ENCODE measurements at regions not wholly inside any gene's neighbourhood (a gene's known extent, or its start where the extent isn't known, plus 50 kb on each side); places are given as distances from the start of the nearest gene placed in this dataset.
A peak's percentile ranks its signal among the peaks of the same experiment; 100 is the strongest.

DNA sequence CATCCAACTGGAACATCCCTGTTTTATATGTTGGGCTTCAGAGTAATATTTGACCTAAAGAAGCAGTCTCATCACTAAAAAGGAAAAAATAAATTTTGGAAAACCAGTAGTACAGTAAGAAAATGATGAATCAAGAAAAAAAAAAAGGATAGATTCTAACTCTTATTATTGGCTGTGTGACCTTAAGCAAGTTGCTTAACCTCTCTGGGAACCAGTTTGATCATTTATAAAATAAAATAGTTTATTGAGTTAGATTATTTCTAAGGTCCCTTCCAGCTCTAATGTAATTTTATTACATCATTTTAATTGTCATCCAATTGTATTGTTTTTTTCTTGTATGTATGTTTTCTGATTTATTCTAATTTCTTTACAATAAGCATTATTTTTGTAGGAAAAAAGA is 127.0 kb downstream of the PRELID2 start:
- H3K4me1 Mint-ChIP-seq = no peaks in the 10 kb centered on the region
- no peak overlapping the region for H3K27ac Mint-ChIP-seq (ENCODE audit: unreplicated experiment)
- H3K27me3 Mint-ChIP-seq (ENCODE audit: low read depth) = no peaks in the 10 kb centered on the region
- no peaks in the 10 kb centered on the region for H3K9me3 Mint-ChIP-seq
- no peaks in the 10 kb centered on the region for H3K36me3 Mint-ChIP-seq (ENCODE audit: low read depth)
- no peak overlapping the region for H3K4me3 Mint-ChIP-seq
- no peak for DNase-seq (ENCODE audit: low read depth, low spot score)
- TF ChIP-seq, protein P1, sequence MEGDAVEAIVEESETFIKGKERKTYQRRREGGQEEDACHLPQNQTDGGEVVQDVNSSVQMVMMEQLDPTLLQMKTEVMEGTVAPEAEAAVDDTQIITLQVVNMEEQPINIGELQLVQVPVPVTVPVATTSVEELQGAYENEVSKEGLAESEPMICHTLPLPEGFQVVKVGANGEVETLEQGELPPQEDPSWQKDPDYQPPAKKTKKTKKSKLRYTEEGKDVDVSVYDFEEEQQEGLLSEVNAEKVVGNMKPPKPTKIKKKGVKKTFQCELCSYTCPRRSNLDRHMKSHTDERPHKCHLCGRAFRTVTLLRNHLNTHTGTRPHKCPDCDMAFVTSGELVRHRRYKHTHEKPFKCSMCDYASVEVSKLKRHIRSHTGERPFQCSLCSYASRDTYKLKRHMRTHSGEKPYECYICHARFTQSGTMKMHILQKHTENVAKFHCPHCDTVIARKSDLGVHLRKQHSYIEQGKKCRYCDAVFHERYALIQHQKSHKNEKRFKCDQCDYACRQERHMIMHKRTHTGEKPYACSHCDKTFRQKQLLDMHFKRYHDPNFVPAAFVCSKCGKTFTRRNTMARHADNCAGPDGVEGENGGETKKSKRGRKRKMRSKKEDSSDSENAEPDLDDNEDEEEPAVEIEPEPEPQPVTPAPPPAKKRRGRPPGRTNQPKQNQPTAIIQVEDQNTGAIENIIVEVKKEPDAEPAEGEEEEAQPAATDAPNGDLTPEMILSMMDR (conservative IDR thresholded peaks at IDR 0.05) = no peak

DNA sequence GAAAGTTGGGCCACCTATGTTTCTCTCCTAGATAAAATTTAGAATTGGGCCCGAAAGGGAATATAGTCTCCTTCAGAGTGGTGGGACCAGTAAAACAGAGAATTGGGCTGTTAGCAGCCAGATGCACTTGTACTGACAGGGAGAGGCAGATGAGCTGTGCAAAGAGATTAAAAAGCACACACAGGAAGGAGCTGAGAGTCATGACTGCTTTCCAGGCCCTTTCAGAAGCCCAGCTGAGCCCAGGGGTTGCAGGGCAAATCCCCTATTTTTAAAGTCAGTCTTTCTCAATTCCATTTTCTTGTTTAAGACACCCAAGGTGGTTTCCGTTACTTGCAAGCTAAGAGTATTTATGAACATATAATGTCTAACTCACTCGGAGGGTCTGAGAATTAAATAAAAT is 130.4 kb downstream of the PRELID2 start:
- Mint-ChIP-seq H3K4me3 (no peak overlapping the region), H3K9me3 (no peaks in the 10 kb centered on the region), H3K36me3 (ENCODE audit: low read depth) (no peaks in the 10 kb centered on the region), H3K27me3 (ENCODE audit: low read depth) (no peaks in the 10 kb centered on the region), H3K4me1 (no peaks in the 10 kb centered on the region), H3K27ac (ENCODE audit: unreplicated experiment) (no peak overlapping the region)
- DNase-seq (ENCODE audit: low read depth, low spot score) = no peak
- TF ChIP-seq, protein P1 (conservative IDR thresholded peaks at IDR 0.05) = no peak

DNA sequence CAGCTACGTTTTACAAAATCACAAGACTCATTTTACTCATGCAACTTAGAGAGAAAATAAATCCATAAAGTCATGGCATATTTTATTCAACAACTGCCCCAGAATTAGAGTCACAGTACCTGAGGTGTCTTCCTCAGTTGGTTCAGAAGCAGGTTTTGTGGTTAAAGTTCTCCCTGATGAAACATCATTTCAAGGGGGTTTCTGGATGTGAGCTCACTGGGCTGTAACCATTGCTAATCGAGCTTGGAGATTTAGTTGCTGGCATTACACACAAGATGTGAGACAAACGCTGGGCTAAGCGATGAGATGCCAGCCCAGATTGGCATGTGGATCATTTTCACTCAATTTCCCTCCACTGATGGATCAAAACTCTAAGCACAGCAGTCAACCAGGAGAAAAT is 131.3 kb downstream of the PRELID2 start:
- no peaks in the 10 kb centered on the region for H3K27me3 Mint-ChIP-seq (ENCODE audit: low read depth)
- DNase-seq (ENCODE audit: low read depth, low spot score) = no peak
- no peak overlapping the region for H3K4me3 Mint-ChIP-seq
- no peaks in the 10 kb centered on the region for H3K36me3 Mint-ChIP-seq (ENCODE audit: low read depth)
- TF ChIP-seq, protein P1 (conservative IDR thresholded peaks at IDR 0.05) = no peak
- no peaks in the 10 kb centered on the region for H3K4me1 Mint-ChIP-seq
- no peaks in the 10 kb centered on the region for H3K9me3 Mint-ChIP-seq
- no peak overlapping the region for H3K27ac Mint-ChIP-seq (ENCODE audit: unreplicated experiment)

DNA sequence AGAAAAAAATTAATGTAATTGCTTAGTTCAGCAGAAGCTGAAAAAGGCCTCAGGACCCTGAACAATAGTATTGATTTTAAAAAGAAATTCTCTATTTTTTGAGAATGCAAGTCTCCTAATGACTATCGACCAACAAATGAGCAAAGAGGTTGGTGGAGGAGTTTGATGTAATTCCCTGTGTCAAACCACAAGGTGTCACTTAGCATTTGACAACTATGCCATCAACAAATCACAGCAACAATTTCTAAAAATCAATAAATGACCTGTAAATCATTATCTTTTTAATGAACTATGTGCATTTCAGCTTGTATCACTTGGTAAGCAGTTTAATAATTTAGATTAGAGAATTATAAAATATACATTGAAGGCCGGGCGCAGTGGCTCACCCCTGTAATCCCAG is 133.7 kb downstream of the PRELID2 start:
- H3K27me3 Mint-ChIP-seq (ENCODE audit: low read depth) = no peaks in the 10 kb centered on the region
- H3K36me3 Mint-ChIP-seq (ENCODE audit: low read depth) = no peaks in the 10 kb centered on the region
- H3K4me1 Mint-ChIP-seq = no peaks in the 10 kb centered on the region
- H3K27ac Mint-ChIP-seq (ENCODE audit: unreplicated experiment) = no peak overlapping the region
- TF ChIP-seq, protein P1 (conservative IDR thresholded peaks at IDR 0.05) = peak; percentile 22
- H3K9me3 Mint-ChIP-seq = no peaks in the 10 kb centered on the region
- DNase-seq (ENCODE audit: low read depth, low spot score) = no peak
- H3K4me3 Mint-ChIP-seq = no peak overlapping the region

DNA sequence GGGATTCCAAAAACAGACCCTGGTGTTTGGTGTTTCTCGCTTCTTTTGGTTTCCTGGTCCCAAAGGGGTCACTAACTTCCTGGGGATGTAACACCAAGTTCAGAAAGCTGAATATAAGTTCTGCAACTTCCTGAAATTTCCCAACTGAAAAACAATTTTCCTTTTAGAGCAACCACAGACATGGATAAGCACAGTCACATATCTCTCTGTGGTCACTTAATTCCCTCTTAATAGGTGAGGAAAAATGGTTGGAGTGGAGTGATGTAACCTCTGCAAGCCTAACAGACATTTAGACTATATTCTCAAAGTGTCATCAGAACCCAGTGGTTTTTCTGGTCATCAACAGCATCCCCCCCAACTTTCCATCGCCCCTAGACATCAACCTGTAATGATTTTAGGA is 135.3 kb downstream of the PRELID2 start:
- TF ChIP-seq, protein P1 (conservative IDR thresholded peaks at IDR 0.05) = no peak
- no peak for DNase-seq (ENCODE audit: low read depth, low spot score)
- Mint-ChIP-seq H3K4me3 (no peak overlapping the region), H3K27ac (ENCODE audit: unreplicated experiment) (no peak overlapping the region), H3K27me3 (ENCODE audit: low read depth) (no peaks in the 10 kb centered on the region), H3K9me3 (no peaks in the 10 kb centered on the region), H3K36me3 (ENCODE audit: low read depth) (no peaks in the 10 kb centered on the region), H3K4me1 (no peaks in the 10 kb centered on the region)
